Suprapubic skin (tissue), 4 donors: ENCODE measurements at regions not wholly inside any gene's neighbourhood (a gene's known extent, or its start where the extent isn't known, plus 50 kb on each side); places are given as distances from the start of the nearest gene placed in this dataset.

Experiments used
- POLR2A ChIP-seq, 2 donors: fragments of 450-650 bp; IDR thresholded peaks; one replicate each; pipeline ENCODE4 v1.6.1; 2017; ENCODE audit warnings: antibody characterized with exemption in 2 of 2, mild to moderate bottlenecking in 2 of 2, moderate library complexity in 2 of 2
- POLR2AphosphoS5 ChIP-seq, 3 donors: sonication (generic); formaldehyde crosslinking; IDR thresholded peaks; one replicate each; pipeline ENCODE4 v1.6.1; 2017; ENCODE audit warnings: antibody characterized with exemption in 3 of 3
- TF ChIP-seq, protein P1 (sequence below), 2 donors: fragments of 200-600 bp in 1 of 2; fragments of 450-650 bp in 1 of 2; sonication (generic) in 1 of 2; IDR thresholded peaks; one replicate each; pipeline ENCODE4 v1.5.1; 2016 to 2019; ENCODE audit warnings: antibody characterized with exemption in 2 of 2, mild to moderate bottlenecking in 1 of 2, moderate library complexity in 1 of 2

DNA sequence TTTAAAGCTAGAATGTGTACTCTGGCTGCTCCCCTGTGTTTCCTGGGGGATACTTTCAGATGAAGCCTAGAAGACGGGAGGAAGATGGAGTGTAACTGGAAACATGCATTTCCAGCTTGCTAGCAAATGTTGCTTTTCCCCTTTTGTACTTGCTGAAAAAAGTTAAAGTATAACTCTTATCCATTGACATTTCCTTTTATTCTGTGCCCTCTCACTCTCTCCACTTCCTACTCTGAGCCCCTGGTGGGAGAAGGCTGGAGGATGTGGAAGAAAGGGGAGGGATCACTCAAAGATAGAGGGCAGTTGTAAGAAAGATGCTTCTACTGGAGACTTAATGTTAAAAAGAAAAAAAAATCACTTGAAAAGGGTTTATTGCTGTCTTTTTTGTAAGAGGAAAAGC, 396.5 kb downstream of the DTHD1 start:
- TF ChIP-seq, protein P1, sequence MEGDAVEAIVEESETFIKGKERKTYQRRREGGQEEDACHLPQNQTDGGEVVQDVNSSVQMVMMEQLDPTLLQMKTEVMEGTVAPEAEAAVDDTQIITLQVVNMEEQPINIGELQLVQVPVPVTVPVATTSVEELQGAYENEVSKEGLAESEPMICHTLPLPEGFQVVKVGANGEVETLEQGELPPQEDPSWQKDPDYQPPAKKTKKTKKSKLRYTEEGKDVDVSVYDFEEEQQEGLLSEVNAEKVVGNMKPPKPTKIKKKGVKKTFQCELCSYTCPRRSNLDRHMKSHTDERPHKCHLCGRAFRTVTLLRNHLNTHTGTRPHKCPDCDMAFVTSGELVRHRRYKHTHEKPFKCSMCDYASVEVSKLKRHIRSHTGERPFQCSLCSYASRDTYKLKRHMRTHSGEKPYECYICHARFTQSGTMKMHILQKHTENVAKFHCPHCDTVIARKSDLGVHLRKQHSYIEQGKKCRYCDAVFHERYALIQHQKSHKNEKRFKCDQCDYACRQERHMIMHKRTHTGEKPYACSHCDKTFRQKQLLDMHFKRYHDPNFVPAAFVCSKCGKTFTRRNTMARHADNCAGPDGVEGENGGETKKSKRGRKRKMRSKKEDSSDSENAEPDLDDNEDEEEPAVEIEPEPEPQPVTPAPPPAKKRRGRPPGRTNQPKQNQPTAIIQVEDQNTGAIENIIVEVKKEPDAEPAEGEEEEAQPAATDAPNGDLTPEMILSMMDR (IDR thresholded peaks at IDR 0.05): no peak
- TF ChIP-seq POLR2A (IDR thresholded peaks at IDR 0.05): no peak
- TF ChIP-seq POLR2AphosphoS5 (IDR thresholded peaks at IDR 0.05): no peak
